ENCODE measurements at regions not wholly inside any gene's neighbourhood (a gene's known extent, or its start where the extent isn't known, plus 50 kb on each side); places are given as distances from the start of the nearest gene placed in this dataset.
A peak's percentile ranks its signal among the peaks of the same experiment; 100 is the strongest.

DNA sequence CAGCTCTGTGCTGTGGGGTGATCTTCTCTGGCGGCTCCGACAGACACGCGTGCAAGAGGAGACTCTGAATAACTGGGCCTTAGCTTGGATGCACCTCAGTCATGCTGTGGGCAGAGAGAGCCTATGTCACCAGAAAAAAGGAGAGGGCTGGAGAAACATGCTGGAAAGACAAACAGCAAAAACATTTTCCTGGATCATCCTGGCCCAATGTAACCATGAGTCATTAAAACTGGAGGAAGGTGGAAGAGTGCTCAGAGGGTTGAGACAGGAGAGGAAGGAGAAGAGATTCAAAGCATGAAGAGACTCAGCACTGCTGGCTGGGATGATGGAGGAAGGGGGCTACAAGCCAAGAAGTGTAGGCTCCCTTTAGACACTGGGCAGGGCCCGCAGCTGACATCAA, 292.0 kb downstream of the CDH26 start:
- no CpG with 5 or more reads among the region's 5 CpGs for WGBS, 2 donors (ENCODE audit: extremely low coverage in 2 of 2, insufficient read length in 2 of 2, insufficient replicate concordance in 1 of 2)
- Histone ChIP-seq H3K79me1 (ENCODE audit: low read depth, low read length) (no peaks in the 10 kb centered on the region), H3K4me2 (ENCODE audit: insufficient read depth, low read length, poor library complexity, severe bottlenecking) (no peak overlapping the region), H4K91ac (ENCODE audit: low read depth, low read length, poor library complexity) (no peak overlapping the region), H2BK120ac (ENCODE audit: low read depth, low read length) (no peak overlapping the region), H2AK5ac (ENCODE audit: low read depth, low read length) (no peak overlapping the region), H3K9me3 (replicated peaks in 1 of 2; ENCODE audit: control insufficient read depth in 2 of 2, insufficient read depth in 1 of 2, low read depth in 1 of 2, low read length in 2 of 2) (no peaks in the 10 kb centered on the region), H3K18ac (ENCODE audit: low read length) (peak overlapping the region; percentile 66), H3K27ac (replicated peaks; ENCODE audit: low read length) (no peak overlapping the region), H3K36me3 (replicated peaks in 1 of 2; ENCODE audit: control insufficient read depth in 2 of 2, insufficient read depth in 2 of 2, low read length in 2 of 2) (no peaks in the 10 kb centered on the region), H2BK15ac (ENCODE audit: low read length) (no peak overlapping the region), H3K27me3 (ENCODE audit: control insufficient read depth in 3 of 3, insufficient read depth in 3 of 3, low read depth in 1 of 3, low read length in 3 of 3) (no peaks in the 10 kb centered on the region), H3K14ac (ENCODE audit: low read length) (no peak overlapping the region), H3K4ac (ENCODE audit: low read length) (no peak overlapping the region), H3K23ac (ENCODE audit: low read depth, low read length, poor library complexity) (no peak overlapping the region), H4K8ac (ENCODE audit: low read depth, low read length) (no peak overlapping the region), H2BK5ac (ENCODE audit: low read length) (no peak overlapping the region), H3K4me3 (ENCODE audit: low read length in 2 of 2) (no peak overlapping the region), H2AFZ (ENCODE audit: low read length) (no peak overlapping the region), H2BK12ac (ENCODE audit: low read length) (peak overlapping the region; percentile 92), H3K4me1 (ENCODE audit: control insufficient read depth in 2 of 2, insufficient read depth in 1 of 2, low read depth in 1 of 2, low read length in 2 of 2) (peaks cover 0 to 4% of the 10 kb centered on the region in 2 donors), H3K9ac (ENCODE audit: low read depth, low read length, poor library complexity) (no peak overlapping the region)
- DNase-seq (ENCODE audit: low spot score) = no peak

DNA sequence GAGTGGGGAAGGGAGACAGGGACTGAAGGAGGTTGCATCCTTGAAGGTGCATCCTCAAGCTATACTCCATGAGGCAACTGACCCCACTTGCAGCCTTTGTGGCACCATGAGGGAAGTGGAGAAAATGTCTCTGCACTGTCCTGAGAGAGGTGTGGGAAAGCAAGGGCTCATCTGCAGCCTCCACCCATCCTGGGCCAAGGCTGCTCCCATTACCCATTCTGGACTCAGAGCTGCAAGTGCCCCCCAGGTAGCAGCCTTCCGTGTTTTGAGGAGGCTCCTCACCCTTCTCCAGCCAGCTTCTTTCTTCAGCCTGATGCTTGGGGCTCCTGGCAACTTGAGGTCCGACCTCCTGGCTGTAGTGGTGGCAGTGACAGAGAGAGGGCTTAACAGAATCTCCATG, 294.6 kb downstream of the CDH26 start:
- no peak overlapping the region for H2AK5ac ChIP-seq (ENCODE audit: low read depth, low read length)
- H3K14ac ChIP-seq (ENCODE audit: low read length) = no peak overlapping the region
- no peaks in the 10 kb centered on the region for H3K9me3 ChIP-seq (replicated peaks in 1 of 2; ENCODE audit: control insufficient read depth in 2 of 2, insufficient read depth in 1 of 2, low read depth in 1 of 2, low read length in 2 of 2)
- H3K18ac ChIP-seq (ENCODE audit: low read length) = no peak overlapping the region
- H4K91ac ChIP-seq (ENCODE audit: low read depth, low read length, poor library complexity) = no peak overlapping the region
- no peak overlapping the region for H2BK15ac ChIP-seq (ENCODE audit: low read length)
- H2BK12ac ChIP-seq (ENCODE audit: low read length) = no peak overlapping the region
- no peak overlapping the region for H3K4me2 ChIP-seq (ENCODE audit: insufficient read depth, low read length, poor library complexity, severe bottlenecking)
- no peaks in the 10 kb centered on the region for H3K27me3 ChIP-seq (ENCODE audit: control insufficient read depth in 3 of 3, insufficient read depth in 3 of 3, low read depth in 1 of 3, low read length in 3 of 3)
- H2BK5ac ChIP-seq (ENCODE audit: low read length) = no peak overlapping the region
- H3K4me3 ChIP-seq (ENCODE audit: low read length in 2 of 2) = no peak overlapping the region
- H3K79me1 ChIP-seq (ENCODE audit: low read depth, low read length) = no peaks in the 10 kb centered on the region
- no peak for DNase-seq (ENCODE audit: low spot score)
- no peak overlapping the region for H4K8ac ChIP-seq (ENCODE audit: low read depth, low read length)
- no peak overlapping the region for H3K9ac ChIP-seq (ENCODE audit: low read depth, low read length, poor library complexity)
- H3K4me1 ChIP-seq (ENCODE audit: control insufficient read depth in 2 of 2, insufficient read depth in 1 of 2, low read depth in 1 of 2, low read length in 2 of 2) = peaks cover 0 to 7% of the 10 kb centered on the region in 2 donors
- WGBS, 2 donors (ENCODE audit: extremely low coverage in 2 of 2, insufficient read length in 2 of 2, insufficient replicate concordance in 1 of 2) = no CpG with 5 or more reads among the region's 2 CpGs
- no peak overlapping the region for H3K4ac ChIP-seq (ENCODE audit: low read length)
- no peak overlapping the region for H3K23ac ChIP-seq (ENCODE audit: low read depth, low read length, poor library complexity)
- no peak overlapping the region for H3K27ac ChIP-seq (replicated peaks; ENCODE audit: low read length)
- H2AFZ ChIP-seq (ENCODE audit: low read length) = no peak overlapping the region
- no peaks in the 10 kb centered on the region for H3K36me3 ChIP-seq (replicated peaks in 1 of 2; ENCODE audit: control insufficient read depth in 2 of 2, insufficient read depth in 2 of 2, low read length in 2 of 2)
- no peak overlapping the region for H2BK120ac ChIP-seq (ENCODE audit: low read depth, low read length)

DNA sequence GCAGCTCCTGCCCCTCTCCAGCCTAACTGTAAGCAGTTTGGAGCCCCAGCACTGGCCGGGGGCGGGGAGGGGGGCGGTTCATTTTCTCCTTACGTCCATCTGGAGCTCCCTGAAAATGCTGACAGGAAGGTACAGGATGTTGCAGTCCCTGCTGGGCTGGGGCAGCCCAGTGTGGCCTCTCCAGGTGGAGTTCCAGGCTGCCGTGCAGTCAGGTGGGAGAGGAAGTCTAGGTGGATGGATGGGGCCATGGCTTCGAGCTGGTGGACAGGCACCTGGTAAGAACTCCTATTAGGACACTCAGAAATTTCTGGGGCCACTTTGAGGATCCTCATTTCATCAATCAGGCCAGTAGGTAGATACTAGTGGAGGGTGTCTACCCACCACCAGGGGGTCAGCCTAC, 295.2 kb downstream of the CDH26 start:
- no peak overlapping the region for H4K91ac ChIP-seq (ENCODE audit: low read depth, low read length, poor library complexity)
- no peak overlapping the region for H2BK15ac ChIP-seq (ENCODE audit: low read length)
- no peak for DNase-seq (ENCODE audit: low spot score)
- H3K79me1 ChIP-seq (ENCODE audit: low read depth, low read length) = no peaks in the 10 kb centered on the region
- H3K23ac ChIP-seq (ENCODE audit: low read depth, low read length, poor library complexity) = no peak overlapping the region
- no peak overlapping the region for H3K14ac ChIP-seq (ENCODE audit: low read length)
- H3K4me2 ChIP-seq (ENCODE audit: insufficient read depth, low read length, poor library complexity, severe bottlenecking) = no peak overlapping the region
- H3K9ac ChIP-seq (ENCODE audit: low read depth, low read length, poor library complexity) = no peak overlapping the region
- no peak overlapping the region for H3K4ac ChIP-seq (ENCODE audit: low read length)
- H2AK5ac ChIP-seq (ENCODE audit: low read depth, low read length) = no peak overlapping the region
- WGBS, 2 donors (ENCODE audit: extremely low coverage in 2 of 2, insufficient read length in 2 of 2, insufficient replicate concordance in 1 of 2) = no CpG with 5 or more reads among the region's 6 CpGs
- H3K36me3 ChIP-seq (replicated peaks in 1 of 2; ENCODE audit: control insufficient read depth in 2 of 2, insufficient read depth in 2 of 2, low read length in 2 of 2) = no peaks in the 10 kb centered on the region
- no peak overlapping the region for H2BK12ac ChIP-seq (ENCODE audit: low read length)
- no peaks in the 10 kb centered on the region for H3K9me3 ChIP-seq (replicated peaks in 1 of 2; ENCODE audit: control insufficient read depth in 2 of 2, insufficient read depth in 1 of 2, low read depth in 1 of 2, low read length in 2 of 2)
- no peak overlapping the region for H2BK5ac ChIP-seq (ENCODE audit: low read length)
- no peak overlapping the region for H2BK120ac ChIP-seq (ENCODE audit: low read depth, low read length)
- H3K4me1 ChIP-seq (ENCODE audit: control insufficient read depth in 2 of 2, insufficient read depth in 1 of 2, low read depth in 1 of 2, low read length in 2 of 2) = peaks cover 0 to 7% of the 10 kb centered on the region in 2 donors
- no peak overlapping the region for H3K18ac ChIP-seq (ENCODE audit: low read length)
- no peaks in the 10 kb centered on the region for H3K27me3 ChIP-seq (ENCODE audit: control insufficient read depth in 3 of 3, insufficient read depth in 3 of 3, low read depth in 1 of 3, low read length in 3 of 3)
- no peak overlapping the region for H2AFZ ChIP-seq (ENCODE audit: low read length)
- H3K4me3 ChIP-seq (ENCODE audit: low read length in 2 of 2) = no peak overlapping the region
- no peak overlapping the region for H3K27ac ChIP-seq (replicated peaks; ENCODE audit: low read length)
- H4K8ac ChIP-seq (ENCODE audit: low read depth, low read length) = no peak overlapping the region

DNA sequence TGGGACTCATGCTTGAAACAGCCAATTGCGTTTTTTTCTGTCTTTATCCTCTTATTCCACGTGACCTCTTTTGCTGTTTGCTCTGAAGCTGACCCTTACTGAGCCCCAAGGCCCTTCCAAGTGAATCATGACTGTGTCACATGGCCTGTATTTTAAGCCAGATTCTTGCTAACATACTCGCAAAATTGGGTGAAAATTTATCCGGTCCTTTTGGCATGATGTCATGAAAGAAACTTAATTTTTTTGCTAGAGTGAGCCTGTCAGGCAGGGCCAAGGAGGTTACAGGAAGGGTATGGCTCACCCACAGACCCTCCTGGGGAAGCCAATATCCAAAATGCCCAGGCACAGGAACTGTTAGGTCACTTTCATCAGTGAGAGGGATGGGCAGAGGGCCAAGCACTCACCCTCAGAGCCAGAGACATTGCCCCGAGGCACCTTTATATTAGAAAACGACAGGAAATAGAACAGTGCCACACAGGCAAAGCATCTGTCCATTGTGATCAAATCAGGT, 296.7 kb downstream of the CDH26 start:
- Histone ChIP-seq H3K27me3 (ENCODE audit: control insufficient read depth in 3 of 3, insufficient read depth in 3 of 3, low read depth in 1 of 3, low read length in 3 of 3) (no peaks in the 10 kb centered on the region), H2BK12ac (ENCODE audit: low read length) (no peak overlapping the region), H2BK120ac (ENCODE audit: low read depth, low read length) (no peak overlapping the region), H2AFZ (ENCODE audit: low read length) (no peak overlapping the region), H3K4ac (ENCODE audit: low read length) (no peak overlapping the region), H4K8ac (ENCODE audit: low read depth, low read length) (no peak overlapping the region), H4K91ac (ENCODE audit: low read depth, low read length, poor library complexity) (no peak overlapping the region), H3K14ac (ENCODE audit: low read length) (no peak overlapping the region), H3K9ac (ENCODE audit: low read depth, low read length, poor library complexity) (no peak overlapping the region), H3K4me2 (ENCODE audit: insufficient read depth, low read length, poor library complexity, severe bottlenecking) (no peak overlapping the region), H3K23ac (ENCODE audit: low read depth, low read length, poor library complexity) (no peak overlapping the region), H3K27ac (replicated peaks; ENCODE audit: low read length) (no peak overlapping the region), H3K9me3 (replicated peaks in 1 of 2; ENCODE audit: control insufficient read depth in 2 of 2, insufficient read depth in 1 of 2, low read depth in 1 of 2, low read length in 2 of 2) (no peaks in the 10 kb centered on the region), H3K18ac (ENCODE audit: low read length) (no peak overlapping the region), H2BK5ac (ENCODE audit: low read length) (no peak overlapping the region), H2BK15ac (ENCODE audit: low read length) (no peak overlapping the region), H3K4me1 (ENCODE audit: control insufficient read depth in 2 of 2, insufficient read depth in 1 of 2, low read depth in 1 of 2, low read length in 2 of 2) (peaks cover 0 to 7% of the 10 kb centered on the region in 2 donors), H3K4me3 (ENCODE audit: low read length in 2 of 2) (no peak overlapping the region), H3K79me1 (ENCODE audit: low read depth, low read length) (no peaks in the 10 kb centered on the region), H2AK5ac (ENCODE audit: low read depth, low read length) (no peak overlapping the region), H3K36me3 (replicated peaks in 1 of 2; ENCODE audit: control insufficient read depth in 2 of 2, insufficient read depth in 2 of 2, low read length in 2 of 2) (no peaks in the 10 kb centered on the region)
- DNase-seq (ENCODE audit: low spot score) = no peak
- no CpG with 5 or more reads among the region's 6 CpGs for WGBS, 2 donors (ENCODE audit: extremely low coverage in 2 of 2, insufficient read length in 2 of 2, insufficient replicate concordance in 1 of 2)

Measured in neuronal stem cell (in vitro differentiated cells).